ENCODE measurements at regions not wholly inside any gene's neighbourhood (a gene's known extent, or its start where the extent isn't known, plus 50 kb on each side); places are given as distances from the start of the nearest gene placed in this dataset.
"Not testable (repeated sequence)": the region's sequence is repeated elsewhere in the genome, so short reads cannot be mapped to it uniquely, and the experiment has no call there.

DNA sequence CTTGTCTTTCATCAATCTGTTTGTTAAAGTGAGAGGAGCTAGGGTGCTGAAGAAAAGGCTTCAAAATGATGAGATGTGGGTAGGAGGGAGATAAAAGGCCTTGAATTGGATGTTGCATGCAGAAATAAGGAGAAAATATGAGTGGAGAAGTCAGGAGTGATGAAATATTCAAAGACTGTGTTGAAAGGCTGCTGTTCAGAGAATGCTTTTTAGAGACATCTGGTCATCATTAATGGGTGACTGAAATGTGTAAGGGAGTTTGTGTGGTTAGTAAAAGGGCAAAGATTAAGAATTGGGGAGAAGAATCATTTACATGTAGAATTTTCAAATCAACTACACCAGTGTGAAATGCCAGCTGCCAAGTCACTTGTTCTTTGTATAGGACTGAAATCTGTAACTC is 383.9 kb downstream of the MAT2B start:
- no peak for DNase-seq

DNA sequence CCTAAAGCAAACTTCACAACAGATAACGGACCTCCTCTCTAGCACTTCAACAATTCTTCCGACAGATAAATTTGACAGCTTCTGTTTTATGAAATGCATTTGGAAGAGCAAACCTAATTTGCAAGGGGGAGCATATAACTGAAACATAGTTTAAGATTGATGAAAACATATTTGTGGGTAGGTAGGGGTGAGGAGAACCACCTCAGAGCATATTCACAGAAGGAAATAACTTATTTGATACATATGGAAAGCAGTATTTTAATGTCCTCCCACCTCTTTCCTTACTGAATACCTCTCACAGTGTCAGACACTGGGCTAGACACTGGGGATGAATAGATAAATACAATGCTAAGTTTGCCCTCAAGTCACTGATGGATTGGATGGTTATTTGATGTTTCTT is 384.8 kb downstream of the MAT2B start:
- no peak for DNase-seq

DNA sequence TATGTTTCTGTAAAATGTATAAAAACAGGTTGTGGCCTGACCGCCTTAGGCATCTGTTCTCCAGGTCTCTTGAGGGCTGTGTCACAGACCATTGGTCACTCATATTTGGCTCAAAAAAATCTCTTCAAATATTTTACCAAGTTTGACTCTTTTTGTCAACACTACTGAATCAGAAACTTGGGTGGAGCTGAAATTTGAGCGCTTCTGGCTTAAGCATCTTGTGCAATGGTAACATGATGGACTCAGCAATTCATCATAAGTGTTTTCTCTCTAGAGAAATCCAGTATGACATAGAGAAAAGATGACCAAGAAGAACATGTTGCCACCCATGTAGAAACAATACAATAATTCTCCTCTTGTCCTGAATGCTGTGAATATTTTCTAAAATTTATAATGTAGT is 387.9 kb downstream of the MAT2B start:
- DNase-seq, result no peak

DNA sequence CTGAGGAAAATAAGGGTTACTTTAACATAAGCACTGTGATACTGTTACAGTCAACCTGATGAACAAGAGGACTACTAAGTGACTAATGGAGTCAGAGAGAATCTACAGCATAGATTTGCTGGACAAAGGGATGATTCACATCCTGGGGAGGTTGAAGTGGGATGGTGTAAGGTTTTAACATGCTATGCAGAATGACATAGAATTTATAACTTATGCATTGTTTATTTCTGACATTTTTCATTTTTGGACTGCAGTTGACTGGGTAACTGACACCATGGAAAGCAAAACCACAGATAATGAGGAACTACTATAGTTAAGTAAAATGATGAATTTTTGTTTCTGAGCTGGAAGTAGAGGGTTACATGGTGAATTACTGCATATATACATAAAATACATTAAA is 389.2 kb downstream of the MAT2B start:
- peak; percentile 45 for DNase-seq

DNA sequence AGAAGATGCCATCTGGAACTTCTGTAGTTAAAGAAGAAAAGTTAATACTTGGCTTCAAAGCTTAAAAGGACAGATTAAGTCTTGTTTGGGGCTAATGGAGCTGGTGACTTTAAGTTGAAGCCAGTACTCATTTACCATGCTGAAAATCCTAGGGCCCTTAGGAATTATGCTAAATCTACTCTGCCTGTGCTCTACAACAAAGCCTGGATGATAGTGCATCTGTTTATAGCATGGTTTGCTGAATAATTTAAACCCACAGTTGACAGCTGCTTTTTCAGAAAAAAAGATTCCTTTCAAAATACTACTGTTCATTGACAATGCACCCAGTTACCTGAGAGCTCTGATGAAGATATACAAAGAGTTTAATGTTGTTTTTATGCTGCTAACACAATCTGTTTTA is 393.5 kb downstream of the MAT2B start:
- DNase-seq, result no peak

DNA sequence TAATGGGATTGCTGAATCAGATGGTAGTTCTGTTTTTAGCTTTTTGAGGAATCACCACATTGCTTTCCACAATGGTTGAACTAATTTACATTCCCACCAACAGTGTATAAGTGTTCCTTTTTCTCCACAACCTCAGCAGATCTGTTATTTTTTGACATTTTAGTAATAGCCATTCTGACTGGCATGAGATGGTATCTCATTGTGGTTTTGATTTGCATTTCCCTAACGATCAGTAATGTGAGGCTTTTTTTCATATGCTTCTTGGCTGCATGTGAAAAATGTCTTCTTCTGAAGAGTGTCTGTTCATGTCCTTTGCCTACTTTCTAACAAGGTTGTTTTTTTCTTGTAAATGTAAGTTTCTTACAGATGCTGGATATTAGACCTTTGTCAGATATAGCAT is 402.4 kb downstream of the MAT2B start:
- DNase-seq, result peak; percentile 44

DNA sequence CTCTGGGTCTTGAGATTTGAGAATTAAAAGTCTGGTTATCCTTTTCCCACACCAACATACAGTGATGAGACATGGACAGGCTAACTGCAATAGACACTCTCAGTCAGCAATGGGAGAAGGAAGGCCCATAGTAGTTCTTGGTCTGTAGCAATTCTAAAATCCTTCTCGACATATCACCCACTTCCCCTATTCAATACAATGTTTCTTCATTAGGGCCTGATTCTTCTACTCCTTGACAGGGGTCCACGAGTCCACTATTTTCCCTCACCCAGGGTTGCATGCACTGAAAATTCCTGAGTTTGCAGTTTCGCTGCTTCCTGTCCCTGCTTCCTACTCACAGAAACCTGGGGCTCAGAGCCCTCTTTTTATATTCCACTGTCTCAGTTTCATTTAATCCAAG is 402.8 kb downstream of the MAT2B start:
- no peak for DNase-seq

DNA sequence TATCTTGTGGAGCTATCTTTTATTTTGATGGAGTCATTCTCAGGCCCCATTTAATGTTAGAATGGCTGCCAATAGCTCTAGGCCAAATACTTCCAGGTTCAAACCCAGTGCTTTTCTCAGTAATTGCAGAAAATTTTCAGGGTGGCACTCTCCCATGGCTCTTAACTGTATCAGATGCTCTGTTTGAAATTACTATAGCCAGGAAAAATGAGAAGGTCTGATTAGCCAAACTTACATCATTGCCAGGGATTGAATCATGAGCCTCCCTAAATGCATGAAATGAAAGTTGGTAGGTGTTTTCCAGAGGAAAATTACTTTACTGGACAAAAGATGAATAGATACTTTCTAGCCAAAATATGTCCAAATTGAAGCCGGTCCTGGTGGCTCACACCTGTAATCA is 404.8 kb downstream of the MAT2B start:
- DNase-seq, result no peak

DNA sequence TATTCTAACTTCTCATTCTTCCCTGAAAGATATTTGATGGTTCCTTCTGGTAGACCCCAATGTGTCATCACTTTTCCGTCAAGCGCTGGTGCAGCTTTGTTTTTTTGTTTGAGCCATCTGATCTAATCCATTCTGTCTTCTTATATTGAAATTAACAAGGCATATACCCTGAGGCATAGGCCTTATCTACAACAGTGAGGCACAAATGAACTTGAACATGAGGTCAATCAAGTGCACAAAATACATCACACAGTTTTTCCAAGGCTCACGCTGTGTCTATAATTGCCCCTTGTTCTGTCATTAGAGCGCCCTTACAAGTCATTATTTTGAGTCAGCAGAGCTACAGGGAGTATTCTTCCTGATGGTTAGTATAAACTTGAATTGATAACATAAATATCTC is 406.6 kb downstream of the MAT2B start:
- peak; percentile 6 for DNase-seq

DNA sequence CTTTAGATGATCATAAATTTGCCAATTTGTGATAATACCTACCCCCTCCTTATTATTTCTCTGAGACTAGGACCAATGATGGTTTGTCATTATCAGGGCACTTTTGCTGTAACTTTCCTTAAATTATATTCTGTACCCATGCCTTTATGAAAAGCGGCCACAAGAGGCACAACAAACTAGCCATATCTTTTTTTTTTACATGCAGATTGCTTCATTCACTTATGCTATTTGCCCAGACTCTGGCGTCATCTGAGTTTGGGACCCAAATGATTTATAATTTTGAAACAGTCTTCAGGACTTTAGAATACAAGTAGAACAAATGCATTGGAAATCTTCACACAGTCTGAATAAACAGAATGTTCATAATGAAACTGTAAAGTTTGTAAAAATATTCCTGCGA is 408.1 kb downstream of the MAT2B start:
- peak; percentile 78 for DNase-seq

DNA sequence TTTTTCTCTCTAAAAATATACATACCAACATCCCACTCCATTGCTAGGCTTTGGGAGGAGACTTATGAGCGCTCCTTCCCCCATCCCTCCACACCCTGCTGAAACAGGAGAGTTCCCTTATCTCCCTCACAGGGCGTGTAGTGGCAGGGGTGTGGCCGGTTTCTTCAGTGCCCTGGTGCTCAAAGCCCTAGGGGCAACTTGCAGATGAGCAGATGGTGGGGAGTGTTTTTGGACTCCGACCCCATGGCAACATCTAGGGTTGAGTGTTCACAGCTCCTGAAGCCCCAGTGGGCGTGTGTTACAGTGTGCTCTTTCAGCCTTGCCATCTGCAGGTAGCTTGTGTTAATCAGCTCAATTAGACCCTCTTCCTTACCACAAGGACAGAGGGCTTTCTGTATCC is 409.5 kb downstream of the MAT2B start:
- DNase-seq, result peak; percentile 94

DNA sequence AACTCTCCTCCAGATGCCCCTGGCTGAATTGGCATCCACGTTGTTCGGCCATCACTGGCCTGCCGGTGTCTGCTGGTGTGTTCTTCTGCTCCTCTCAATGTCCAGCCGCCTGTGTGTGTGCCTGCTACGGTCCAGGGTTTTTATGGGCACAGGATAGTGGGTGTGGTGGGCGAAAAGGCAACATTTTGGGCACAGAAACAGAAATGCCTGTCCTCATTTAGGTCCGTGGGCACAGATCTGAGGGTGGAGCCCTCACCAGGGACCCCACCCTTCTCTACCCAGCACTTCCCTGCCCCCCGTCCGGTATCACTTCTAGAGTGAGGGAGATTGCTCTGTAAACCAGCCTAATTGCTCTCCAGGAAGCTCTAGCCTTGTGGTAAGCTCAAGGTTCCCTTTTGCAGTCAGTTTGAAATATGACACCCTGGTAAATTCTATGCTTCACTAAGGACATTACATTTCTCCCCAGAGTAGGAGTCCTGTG is 410.1 kb downstream of the MAT2B start:
- DNase-seq, result peak; percentile 94

DNA sequence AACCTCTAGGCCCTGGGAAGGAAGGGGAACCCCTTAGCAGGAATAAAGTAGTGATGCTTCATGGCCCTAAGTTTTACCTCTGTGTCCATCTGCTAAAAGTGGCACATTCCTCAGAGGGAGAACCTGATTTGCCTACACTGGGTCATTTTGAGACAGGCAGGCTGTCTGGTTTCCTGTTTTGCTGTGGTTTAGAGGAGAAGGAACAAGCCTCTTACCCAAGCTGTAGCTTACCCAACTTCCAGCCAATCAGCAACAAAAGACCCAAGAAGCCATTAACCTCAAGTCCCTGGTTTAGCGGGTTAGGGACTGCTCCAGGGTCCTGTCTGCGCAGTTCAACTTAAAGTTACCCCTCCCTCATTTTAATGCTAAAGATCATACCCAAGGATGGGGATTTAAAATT is 411.0 kb downstream of the MAT2B start:
- DNase-seq, result peak; percentile 85

DNA sequence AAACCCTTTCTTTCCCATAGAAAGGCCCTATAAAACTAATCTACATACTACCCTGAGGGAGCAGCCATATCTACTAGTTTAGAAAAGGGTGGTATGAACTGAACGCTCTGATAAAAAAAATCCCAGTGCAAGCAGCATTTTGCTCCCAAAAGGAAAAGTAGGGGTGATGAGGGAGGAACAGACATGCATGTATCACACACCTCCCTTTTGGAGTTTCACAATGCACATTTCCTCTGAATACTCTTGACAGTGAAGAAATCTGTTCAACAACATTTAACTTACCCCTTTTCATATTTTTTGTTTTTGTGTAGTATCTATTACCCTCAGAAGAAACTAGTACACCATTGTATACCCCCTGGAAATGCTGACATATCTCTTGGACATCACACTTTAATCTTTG is 411.4 kb downstream of the MAT2B start:
- DNase-seq, result no peak

DNA sequence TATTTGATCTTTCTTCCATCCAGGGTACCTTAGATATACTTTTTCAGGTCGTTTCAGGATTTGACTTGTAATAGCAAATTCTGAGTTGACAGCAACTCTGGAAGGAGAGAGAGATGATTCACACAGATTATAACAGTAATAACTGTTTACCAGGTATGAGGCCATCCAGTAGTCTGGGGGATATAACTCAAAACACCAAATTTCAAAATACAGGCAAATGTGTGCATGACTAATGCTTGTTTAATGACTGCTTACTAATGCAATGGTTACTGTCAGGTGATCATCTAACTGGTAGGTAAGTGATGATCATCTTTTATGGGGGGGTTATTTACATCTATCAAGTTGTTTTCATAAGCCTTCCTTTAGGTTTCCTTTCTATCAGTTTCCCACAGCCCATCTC is 412.3 kb downstream of the MAT2B start:
- DNase-seq, result no peak

DNA sequence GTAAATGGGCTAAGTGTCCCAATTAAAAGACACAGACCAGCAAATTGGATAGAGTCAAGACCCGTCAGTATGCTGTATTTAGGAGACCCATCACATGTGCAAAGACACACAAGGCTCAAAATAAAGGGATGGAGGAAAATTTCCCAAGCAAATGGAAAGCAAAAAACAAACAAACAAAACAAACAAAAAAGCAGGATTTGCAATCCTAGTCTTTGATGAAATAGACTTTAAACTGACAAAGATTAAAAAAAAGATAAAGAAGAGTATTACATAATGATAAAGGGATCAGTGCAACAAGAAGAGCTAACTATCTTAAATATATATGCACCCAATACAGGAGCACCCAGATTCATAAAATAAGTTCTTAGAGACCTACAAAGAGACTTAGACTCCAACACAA is 429.6 kb downstream of the MAT2B start:
- DNase-seq, result not testable (repeated sequence)

DNA sequence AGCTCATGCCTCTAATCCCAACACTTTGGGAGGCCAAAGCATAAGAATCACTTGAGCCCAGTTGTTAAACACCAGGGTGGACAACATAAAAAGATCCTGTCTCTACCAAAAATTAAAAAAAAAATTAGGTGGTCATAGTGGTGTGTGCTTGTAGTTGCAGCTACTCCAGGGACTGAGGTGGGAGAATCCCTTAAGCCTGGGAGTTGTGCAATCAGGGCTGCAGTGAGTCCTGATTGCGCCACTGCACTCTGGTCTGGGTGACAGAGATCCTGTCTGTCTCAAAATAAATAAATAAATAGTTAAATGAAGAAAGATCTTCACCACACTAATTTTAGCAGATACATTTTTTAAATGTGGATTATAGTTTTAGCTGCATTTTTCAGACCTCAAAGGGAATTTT is 433.2 kb downstream of the MAT2B start:
- DNase-seq, result peak; percentile 38

DNA sequence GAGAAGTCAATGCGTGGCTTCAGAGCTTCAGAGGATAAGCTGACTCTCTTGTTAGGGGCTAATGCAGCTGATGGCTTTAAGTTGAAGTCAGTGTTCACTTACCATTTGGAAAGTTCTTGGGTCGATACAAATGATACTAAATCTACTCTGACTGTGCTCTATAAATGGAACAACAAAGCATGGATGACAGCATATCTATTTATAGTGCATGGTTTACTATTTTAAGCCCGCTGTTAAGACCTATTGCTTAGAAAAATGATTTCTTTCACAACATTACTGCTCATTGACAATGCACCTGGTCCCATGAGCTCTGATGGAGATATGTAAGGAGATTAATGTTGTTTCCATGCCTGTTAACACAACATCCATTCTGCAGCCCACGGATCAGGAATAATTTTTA is 435.7 kb downstream of the MAT2B start:
- DNase-seq, result no peak

DNA sequence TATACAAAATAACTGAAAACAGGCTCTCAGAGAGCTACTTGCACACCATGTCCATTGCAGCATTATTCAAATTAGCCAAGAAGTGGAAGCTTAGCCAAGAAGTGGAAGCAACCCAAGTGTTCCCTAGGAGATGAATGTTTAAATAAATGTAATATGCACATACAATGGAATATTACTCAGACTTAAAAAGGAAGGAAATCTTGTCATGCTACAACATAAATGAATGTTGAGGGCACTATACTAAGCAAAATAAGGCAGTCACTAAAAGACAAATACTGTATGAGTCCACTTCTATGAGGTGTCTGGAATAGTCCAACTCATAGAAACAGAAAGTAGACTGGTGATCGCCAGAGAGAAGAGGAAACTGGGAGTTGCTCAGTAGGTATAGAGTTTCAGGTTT is 438.1 kb downstream of the MAT2B start:
- no peak for DNase-seq

DNA sequence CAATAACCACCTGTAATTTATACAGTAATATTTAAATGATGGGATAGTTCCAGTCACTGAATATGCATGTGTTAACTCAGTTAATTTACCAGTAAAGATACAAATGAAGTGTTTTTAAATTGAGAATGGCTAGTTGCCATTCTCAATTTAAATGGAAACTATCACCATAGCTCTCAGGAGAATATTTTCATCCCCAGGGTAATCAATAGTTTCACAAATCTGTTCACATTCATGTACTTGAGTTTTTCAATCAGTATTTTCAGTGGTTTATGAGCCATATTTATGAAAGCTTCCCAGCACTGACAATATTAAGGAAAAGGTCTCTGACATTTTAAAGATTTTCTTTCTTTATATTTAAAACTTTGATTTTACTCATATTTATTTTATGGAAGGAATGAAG is 439.3 kb downstream of the MAT2B start:
- DNase-seq, result no peak

DNA sequence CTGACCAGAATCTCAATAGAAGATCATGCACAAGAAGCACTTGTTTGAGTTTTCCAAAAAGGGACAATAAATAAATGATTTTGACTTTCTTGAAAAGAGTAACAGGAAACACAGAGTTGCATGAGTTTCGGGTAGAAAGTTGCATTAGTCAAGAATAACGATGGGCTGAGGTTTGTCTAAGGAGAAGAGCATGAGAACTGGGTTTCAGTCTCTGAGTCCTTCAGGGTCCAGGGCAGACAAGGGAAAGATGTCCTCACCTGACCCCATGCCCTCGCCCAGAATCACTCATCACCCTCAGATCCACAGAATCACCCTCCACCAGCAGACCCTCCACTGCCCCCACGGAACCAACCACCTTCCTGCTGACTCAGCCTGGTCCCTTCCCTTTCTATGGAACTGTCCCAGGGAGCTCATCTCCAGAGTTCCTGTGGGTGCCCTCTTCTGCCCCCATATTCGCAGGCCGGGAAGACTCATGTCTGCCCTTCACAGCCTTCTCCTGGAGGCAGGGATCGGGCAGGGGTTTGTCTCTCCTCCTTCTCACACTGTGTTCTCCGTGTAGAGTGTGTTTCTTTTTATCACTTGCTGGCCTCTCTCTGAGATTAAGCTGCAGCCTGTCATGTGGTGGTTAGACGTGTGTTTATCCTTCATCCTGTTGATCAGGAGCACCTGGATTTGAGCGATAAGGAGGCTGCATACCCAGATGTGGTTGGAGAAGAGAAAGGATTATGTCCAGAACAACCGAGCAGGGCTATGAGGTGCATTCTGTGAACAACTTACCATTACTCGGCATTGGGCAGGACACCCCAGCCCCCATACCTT is 442.6 kb downstream of the MAT2B start:
- DNase-seq, result peak; percentile 86

DNA sequence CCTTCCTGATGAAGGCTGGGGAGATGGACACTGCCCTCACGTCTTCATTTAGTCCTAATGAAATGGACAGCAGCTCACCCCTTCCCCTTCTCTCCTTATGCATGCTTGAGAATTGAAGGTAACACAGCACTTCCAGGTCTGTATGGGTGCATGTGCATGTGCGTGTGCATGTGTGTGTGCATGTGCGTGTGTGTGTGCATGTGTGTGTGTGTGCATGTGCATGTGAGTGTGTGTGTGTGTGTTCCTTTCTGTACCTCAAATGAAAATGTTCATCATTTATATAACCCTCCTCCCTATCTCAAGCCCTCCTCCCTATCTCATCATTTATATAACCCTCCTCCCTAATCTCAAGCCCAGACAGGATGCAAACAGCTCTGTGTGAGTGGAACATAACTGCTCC is 444.8 kb downstream of the MAT2B start:
- DNase-seq, result no peak

DNA sequence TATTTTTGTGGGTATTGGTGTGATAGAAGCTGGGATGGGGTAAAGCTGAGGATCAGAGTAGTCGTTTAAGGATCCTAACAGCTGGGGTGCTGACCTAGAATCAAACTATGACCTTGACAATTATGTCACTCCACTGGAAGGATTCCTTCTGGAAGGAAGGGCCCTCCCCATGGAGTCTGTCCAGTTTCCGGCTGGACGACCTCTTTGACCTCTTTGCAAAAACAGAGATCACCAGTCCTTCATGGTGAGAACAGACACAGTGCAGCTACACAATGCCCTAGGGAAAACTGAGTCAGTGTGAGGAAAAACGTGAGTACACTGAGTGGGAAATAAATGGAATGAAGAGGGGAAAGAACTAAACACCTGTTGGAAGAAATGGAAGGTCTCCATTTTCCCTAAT is 445.6 kb downstream of the MAT2B start:
- no peak for DNase-seq

DNA sequence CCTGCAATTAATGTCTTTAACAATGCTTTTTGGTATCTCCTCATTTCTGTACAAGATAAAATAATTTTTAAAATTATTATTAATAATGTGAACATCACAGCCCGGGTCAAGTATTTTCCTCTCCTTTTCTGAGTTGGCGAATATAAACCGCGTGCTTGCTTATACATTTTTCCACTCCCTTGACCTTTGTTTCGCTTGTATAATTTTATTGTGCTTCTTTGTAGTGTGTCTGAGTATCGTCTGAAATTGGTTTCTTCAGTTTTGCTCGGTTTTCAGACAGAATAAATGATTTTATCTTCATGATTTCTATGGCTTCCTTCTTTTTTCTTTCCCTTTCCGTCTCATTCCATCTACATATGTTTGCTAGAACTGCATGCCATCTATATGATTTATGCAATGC is 448.5 kb downstream of the MAT2B start:
- no peak for DNase-seq

DNA sequence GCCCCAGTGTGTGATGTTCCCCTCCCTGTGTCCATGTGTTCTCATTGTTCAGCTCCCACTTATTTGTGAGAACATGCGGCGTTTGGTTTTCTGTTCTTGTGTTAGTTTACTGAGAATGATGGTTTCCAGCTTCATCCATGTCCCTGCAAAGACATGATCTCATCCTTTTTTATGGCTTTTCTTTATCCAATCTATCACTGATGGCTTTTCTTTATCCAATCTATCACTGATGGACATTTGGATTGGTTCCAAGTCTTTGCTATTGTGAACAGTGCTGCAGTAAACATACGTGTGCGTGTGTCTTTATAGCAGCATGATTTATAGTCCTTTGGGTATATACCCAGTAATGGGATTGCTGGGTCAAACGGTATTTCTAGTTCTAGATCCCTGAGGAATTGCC is 455.8 kb downstream of the MAT2B start:
- not testable (repeated sequence) for DNase-seq
